ENCODE measurements at regions not wholly inside any gene's neighbourhood (a gene's known extent, or its start where the extent isn't known, plus 50 kb on each side); places are given as distances from the start of the nearest gene placed in this dataset.

DNA sequence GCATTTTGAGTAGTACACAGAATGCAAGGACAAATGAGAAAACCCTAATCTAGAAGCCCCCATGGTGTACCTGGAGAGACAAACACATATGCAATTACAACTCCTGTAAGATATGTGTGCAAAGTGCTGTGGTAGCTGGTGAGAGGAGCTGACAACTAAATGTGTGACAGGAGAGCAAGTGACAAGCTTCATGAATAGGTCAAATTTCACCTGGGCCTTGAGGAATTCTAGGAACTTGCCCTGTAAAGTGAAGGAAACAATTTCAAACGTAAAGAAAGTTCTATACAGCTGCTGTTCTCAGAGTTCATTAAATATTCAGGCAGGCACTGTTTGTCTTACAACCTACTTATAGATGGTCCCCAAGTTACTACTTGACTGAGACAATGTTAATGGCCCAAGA lies 437.0 kb downstream of the TUSC7 start:
- H3K27ac Mint-ChIP-seq, result no peak overlapping the region
- no peaks in the 10 kb centered on the region for H3K4me1 Mint-ChIP-seq
- no peaks in the 10 kb centered on the region for H3K36me3 Mint-ChIP-seq
- no peak overlapping the region for H3K4me3 Mint-ChIP-seq
- Histone ChIP-seq H3K27ac (ENCODE audit: low read depth, low read length) (no peak overlapping the region), H3K27me3 (ENCODE audit: insufficient read depth, low read length, poor library complexity, severe bottlenecking) (no peaks in the 10 kb centered on the region), H3K4me1 (ENCODE audit: insufficient read depth, low read length) (no peaks in the 10 kb centered on the region), H3K9me3 (ENCODE audit: low read length) (no peaks in the 10 kb centered on the region), H3K4me3 (ENCODE audit: low read length) (no peak overlapping the region), H3K36me3 (ENCODE audit: insufficient read depth, low read length) (no peaks in the 10 kb centered on the region)
- no peaks in the 10 kb centered on the region for H3K27me3 Mint-ChIP-seq
- ChIA-PET CTCF (no interaction called here), POLR2A (no interaction called here)
- no peak for DNase-seq
- peaks cover 3 to 18% (median 11%) of the 10 kb centered on the region in 5 donors for H3K9me3 Mint-ChIP-seq

DNA sequence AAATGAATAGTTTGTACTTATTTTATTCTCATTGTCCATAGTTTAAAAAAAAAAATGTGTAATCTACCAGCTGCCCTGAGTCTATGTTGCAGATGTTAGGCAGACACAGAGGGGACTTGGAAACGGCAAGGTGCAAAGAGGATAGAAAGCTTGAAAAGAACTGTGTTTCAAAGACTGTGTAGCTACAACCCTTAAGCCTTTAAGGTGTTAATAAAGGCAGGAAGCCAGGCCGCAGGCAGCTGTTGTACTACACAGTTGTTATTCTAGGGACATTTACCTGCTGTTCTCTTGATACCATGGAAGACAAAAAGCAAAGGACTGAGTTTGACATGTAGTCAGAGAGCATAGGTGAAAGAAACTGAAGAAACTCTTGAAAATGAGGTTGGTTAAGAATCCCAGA lies 440.0 kb downstream of the TUSC7 start:
- peaks cover 3 to 18% (median 13%) of the 10 kb centered on the region in 5 donors for H3K9me3 Mint-ChIP-seq
- H3K27ac Mint-ChIP-seq, result no peak overlapping the region
- H3K4me3 Mint-ChIP-seq, result no peak overlapping the region
- Histone ChIP-seq H3K27ac (ENCODE audit: low read depth, low read length) (no peak overlapping the region), H3K27me3 (ENCODE audit: insufficient read depth, low read length, poor library complexity, severe bottlenecking) (no peaks in the 10 kb centered on the region), H3K4me1 (ENCODE audit: insufficient read depth, low read length) (no peaks in the 10 kb centered on the region), H3K9me3 (ENCODE audit: low read length) (no peaks in the 10 kb centered on the region), H3K4me3 (ENCODE audit: low read length) (no peak overlapping the region), H3K36me3 (ENCODE audit: insufficient read depth, low read length) (no peaks in the 10 kb centered on the region)
- H3K4me1 Mint-ChIP-seq, result no peaks in the 10 kb centered on the region
- no peak for DNase-seq
- H3K27me3 Mint-ChIP-seq, result no peaks in the 10 kb centered on the region
- ChIA-PET POLR2A (no interaction called here), CTCF (no interaction called here)
- H3K36me3 Mint-ChIP-seq, result no peaks in the 10 kb centered on the region

DNA sequence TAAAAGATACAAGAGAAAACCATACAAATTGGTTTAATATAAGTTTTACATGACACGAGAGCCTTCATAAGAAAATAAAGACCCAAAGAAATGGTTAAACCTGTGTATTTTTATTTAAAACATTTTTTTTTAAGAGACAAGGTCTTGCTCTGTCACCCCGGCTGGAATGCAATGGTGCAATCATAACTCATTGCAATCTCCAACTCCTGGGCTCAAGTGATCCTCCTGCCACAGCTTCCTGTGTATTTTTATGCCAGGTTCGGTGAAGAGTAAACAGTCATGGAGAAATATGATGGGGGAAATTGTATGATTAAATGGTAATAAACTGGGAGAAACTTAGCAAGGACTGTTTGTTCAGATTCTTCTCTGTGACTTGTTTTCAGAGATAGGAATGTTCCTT lies 441.0 kb downstream of the TUSC7 start:
- peaks cover 4 to 16% (median 9%) of the 10 kb centered on the region in 5 donors for H3K9me3 Mint-ChIP-seq
- H3K4me1 ChIP-seq (ENCODE audit: insufficient read depth, low read length), result no peaks in the 10 kb centered on the region
- no peaks in the 10 kb centered on the region for H3K27me3 ChIP-seq (ENCODE audit: insufficient read depth, low read length, poor library complexity, severe bottlenecking)
- no peak overlapping the region for H3K27ac ChIP-seq (ENCODE audit: low read depth, low read length)
- CTCF ChIA-PET, result no interaction called here
- H3K36me3 ChIP-seq (ENCODE audit: insufficient read depth, low read length), result no peaks in the 10 kb centered on the region
- H3K27me3 Mint-ChIP-seq, result no peaks in the 10 kb centered on the region
- H3K9me3 ChIP-seq (ENCODE audit: low read length), result no peaks in the 10 kb centered on the region
- no peak overlapping the region for H3K4me3 Mint-ChIP-seq
- no peak for DNase-seq
- no peaks in the 10 kb centered on the region for H3K36me3 Mint-ChIP-seq
- POLR2A ChIA-PET, result no interaction called here
- H3K4me3 ChIP-seq (ENCODE audit: low read length), result no peak overlapping the region
- H3K4me1 Mint-ChIP-seq, result no peaks in the 10 kb centered on the region
- H3K27ac Mint-ChIP-seq, result no peak overlapping the region

DNA sequence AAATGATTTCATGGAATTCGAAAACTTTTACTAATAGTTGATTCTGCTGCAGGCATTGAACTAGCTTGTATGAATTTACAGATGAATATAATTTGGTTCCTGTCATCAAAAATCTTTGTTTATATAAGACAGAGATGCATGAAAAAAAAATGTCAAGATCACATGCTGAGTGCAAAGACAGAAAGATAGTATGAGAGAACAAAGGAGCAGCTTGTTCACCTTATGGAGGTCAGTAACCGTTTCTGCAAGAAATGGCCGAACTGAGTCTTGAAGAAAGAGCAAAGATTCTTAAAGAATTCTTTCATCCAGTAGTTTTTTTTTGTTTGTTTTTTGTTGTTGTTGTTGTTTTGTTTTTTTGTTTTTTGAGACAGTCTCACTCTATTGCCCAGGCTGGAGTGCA lies 450.6 kb downstream of the TUSC7 start:
- Histone ChIP-seq H3K27ac (ENCODE audit: low read depth, low read length) (no peak overlapping the region), H3K4me1 (ENCODE audit: insufficient read depth, low read length) (no peaks in the 10 kb centered on the region), H3K27me3 (ENCODE audit: insufficient read depth, low read length, poor library complexity, severe bottlenecking) (no peaks in the 10 kb centered on the region), H3K36me3 (ENCODE audit: insufficient read depth, low read length) (no peaks in the 10 kb centered on the region), H3K4me3 (ENCODE audit: low read length) (no peak overlapping the region), H3K9me3 (ENCODE audit: low read length) (no peaks in the 10 kb centered on the region)
- CTCF ChIA-PET, result no interaction called here
- POLR2A ChIA-PET, result no interaction called here
- no peaks in the 10 kb centered on the region for H3K27me3 Mint-ChIP-seq
- no peak overlapping the region for H3K27ac Mint-ChIP-seq
- H3K9me3 Mint-ChIP-seq, result peaks cover 0 to 18% (median 3%) of the 10 kb centered on the region in 5 donors
- H3K36me3 Mint-ChIP-seq, result no peaks in the 10 kb centered on the region
- no peaks in the 10 kb centered on the region for H3K4me1 Mint-ChIP-seq
- DNase-seq, result no peak
- no peak overlapping the region for H3K4me3 Mint-ChIP-seq

DNA sequence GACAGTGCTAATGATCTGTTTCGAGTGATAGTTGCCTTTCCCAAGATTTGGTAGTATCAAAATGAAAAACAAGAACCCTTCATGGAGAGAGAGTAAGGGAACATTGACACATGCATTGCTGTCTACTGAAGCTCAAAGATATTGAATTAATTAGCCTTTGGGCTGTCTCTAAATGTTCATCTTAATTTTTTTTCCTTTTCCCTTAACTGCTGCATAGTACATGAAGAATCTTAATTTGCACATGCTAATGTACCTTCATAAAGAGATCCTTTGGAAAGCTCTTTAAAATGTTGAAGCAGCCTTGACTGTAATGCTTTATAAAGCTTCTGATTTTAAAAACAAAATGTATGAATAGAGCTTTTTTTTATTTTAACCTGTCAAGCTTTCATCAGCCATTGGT lies 452.2 kb downstream of the TUSC7 start:
- H3K27ac ChIP-seq (ENCODE audit: low read depth, low read length), result no peak overlapping the region
- Mint-ChIP-seq H3K27ac (no peak overlapping the region), H3K36me3 (no peaks in the 10 kb centered on the region), H3K9me3 (peaks cover 0 to 18% (median 5%) of the 10 kb centered on the region in 5 donors), H3K27me3 (no peaks in the 10 kb centered on the region), H3K4me3 (no peak overlapping the region), H3K4me1 (no peaks in the 10 kb centered on the region)
- DNase-seq, result no peak
- no peaks in the 10 kb centered on the region for H3K27me3 ChIP-seq (ENCODE audit: insufficient read depth, low read length, poor library complexity, severe bottlenecking)
- no peaks in the 10 kb centered on the region for H3K9me3 ChIP-seq (ENCODE audit: low read length)
- H3K4me3 ChIP-seq (ENCODE audit: low read length), result no peak overlapping the region
- CTCF ChIA-PET, result no interaction called here
- no peaks in the 10 kb centered on the region for H3K36me3 ChIP-seq (ENCODE audit: insufficient read depth, low read length)
- POLR2A ChIA-PET, result no interaction called here
- H3K4me1 ChIP-seq (ENCODE audit: insufficient read depth, low read length), result no peaks in the 10 kb centered on the region

DNA sequence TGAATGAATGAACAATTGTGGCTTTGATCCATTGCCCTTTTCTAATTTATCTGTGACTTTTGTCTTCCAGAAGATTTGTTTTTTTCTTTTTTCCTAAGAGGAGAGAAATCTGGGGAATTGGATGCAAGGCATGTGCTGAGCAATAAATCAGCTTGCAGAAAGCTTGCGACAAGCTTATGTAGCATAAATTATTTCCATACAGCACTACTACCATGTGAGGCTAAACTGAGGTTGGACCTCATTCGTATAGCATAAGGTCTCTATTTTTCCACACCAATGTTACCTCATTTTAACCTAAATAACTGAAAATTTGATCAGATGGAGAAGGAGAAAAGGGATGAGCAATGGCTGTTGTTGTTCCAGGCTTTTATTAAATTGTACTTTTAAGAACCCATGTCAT lies 455.6 kb downstream of the TUSC7 start:
- H3K27me3 Mint-ChIP-seq, result no peaks in the 10 kb centered on the region
- H3K27ac Mint-ChIP-seq, result no peak overlapping the region
- CTCF ChIA-PET, result no interaction called here
- POLR2A ChIA-PET, result no interaction called here
- Histone ChIP-seq H3K9me3 (ENCODE audit: low read length) (no peaks in the 10 kb centered on the region), H3K27ac (ENCODE audit: low read depth, low read length) (no peak overlapping the region), H3K4me3 (ENCODE audit: low read length) (no peak overlapping the region), H3K4me1 (ENCODE audit: insufficient read depth, low read length) (no peaks in the 10 kb centered on the region), H3K27me3 (ENCODE audit: insufficient read depth, low read length, poor library complexity, severe bottlenecking) (no peaks in the 10 kb centered on the region), H3K36me3 (ENCODE audit: insufficient read depth, low read length) (no peaks in the 10 kb centered on the region)
- no peaks in the 10 kb centered on the region for H3K4me1 Mint-ChIP-seq
- no peaks in the 10 kb centered on the region for H3K36me3 Mint-ChIP-seq
- DNase-seq, result no peak
- no peak overlapping the region for H3K4me3 Mint-ChIP-seq
- peaks cover 0 to 26% (median 8%) of the 10 kb centered on the region in 5 donors for H3K9me3 Mint-ChIP-seq

DNA sequence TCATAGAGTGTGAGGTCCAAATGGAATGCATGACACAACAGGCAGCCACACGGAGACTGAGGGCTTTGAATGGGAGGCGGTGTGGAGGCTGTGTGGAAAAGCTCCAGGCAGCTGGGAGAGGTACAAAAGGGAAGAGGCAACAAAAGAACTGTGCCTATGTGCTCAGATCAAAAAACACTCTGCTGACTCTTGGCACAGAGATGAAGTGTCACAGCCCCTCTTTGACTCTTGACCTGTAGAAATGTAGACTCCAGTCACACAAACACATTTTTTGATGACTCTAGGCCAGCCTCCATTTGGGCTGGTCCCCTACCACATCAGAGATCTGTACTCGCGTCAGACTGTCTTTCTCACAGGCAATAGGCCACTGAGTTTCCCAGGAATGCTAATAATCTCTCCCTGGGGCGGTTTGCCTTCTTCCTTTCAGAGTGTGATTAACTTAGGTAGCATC lies 456.0 kb downstream of the TUSC7 start:
- no peaks in the 10 kb centered on the region for H3K4me1 ChIP-seq (ENCODE audit: insufficient read depth, low read length)
- no peaks in the 10 kb centered on the region for H3K27me3 Mint-ChIP-seq
- ChIA-PET CTCF (no interaction called here), POLR2A (no interaction called here)
- no peak overlapping the region for H3K4me3 Mint-ChIP-seq
- H3K27ac Mint-ChIP-seq, result no peak overlapping the region
- H3K27me3 ChIP-seq (ENCODE audit: insufficient read depth, low read length, poor library complexity, severe bottlenecking), result no peaks in the 10 kb centered on the region
- H3K9me3 Mint-ChIP-seq, result peaks cover 0 to 25% (median 7%) of the 10 kb centered on the region in 5 donors
- H3K4me3 ChIP-seq (ENCODE audit: low read length), result no peak overlapping the region
- no peaks in the 10 kb centered on the region for H3K36me3 Mint-ChIP-seq
- H3K4me1 Mint-ChIP-seq, result no peaks in the 10 kb centered on the region
- H3K9me3 ChIP-seq (ENCODE audit: low read length), result no peaks in the 10 kb centered on the region
- no peaks in the 10 kb centered on the region for H3K36me3 ChIP-seq (ENCODE audit: insufficient read depth, low read length)
- DNase-seq, result no peak
- H3K27ac ChIP-seq (ENCODE audit: low read depth, low read length), result no peak overlapping the region

DNA sequence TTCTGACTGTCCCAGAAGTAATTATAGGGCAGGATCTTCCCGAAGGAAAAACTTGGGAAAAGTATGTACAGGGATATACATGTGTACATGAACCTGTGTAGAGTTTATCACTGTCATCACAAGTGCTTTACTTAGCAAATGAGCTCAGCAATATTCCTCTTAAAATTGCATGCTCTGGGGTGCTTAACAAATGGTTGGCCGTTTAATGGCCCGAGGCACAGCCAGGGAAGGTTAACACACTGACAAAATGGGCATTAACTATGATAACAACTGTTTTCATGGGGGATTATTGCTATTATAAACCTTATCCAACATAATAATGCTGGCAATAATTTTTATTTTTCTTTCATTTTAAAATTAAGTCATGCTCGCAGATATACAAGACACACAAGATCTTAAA lies 459.3 kb downstream of the TUSC7 start:
- POLR2A ChIA-PET, result interaction anchor here (0.5 kb wide), 1 partner anchor 8 kb away, joined by 4 read pairs; no protein-coding TSS in a partner anchor
- H3K9me3 Mint-ChIP-seq, result peaks cover 1 to 23% (median 8%) of the 10 kb centered on the region in 5 donors

DNA sequence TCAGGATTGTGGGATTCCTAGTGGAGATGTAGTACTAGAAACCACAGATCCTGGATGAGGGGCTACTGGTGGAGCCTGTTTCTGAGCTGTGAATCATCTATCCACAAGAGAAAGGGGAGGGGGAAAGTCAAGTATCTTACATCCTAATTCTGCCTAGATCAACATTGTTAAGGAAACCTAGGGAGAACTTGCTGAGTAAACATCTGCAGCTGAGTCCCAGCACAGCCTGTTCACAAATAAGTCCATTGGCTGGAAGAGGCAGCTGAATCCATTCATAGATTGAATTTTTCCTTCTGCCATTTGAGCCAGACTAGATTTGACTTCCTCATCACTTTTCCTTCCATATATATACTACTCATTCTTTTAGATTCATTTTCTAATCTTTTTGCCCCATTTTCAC lies 460.5 kb downstream of the TUSC7 start:
- no peaks in the 10 kb centered on the region for H3K27me3 Mint-ChIP-seq
- no peaks in the 10 kb centered on the region for H3K27me3 ChIP-seq (ENCODE audit: insufficient read depth, low read length, poor library complexity, severe bottlenecking)
- DNase-seq, result no peak
- no peaks in the 10 kb centered on the region for H3K4me1 Mint-ChIP-seq
- no peak overlapping the region for H3K27ac ChIP-seq (ENCODE audit: low read depth, low read length)
- ChIA-PET POLR2A (no interaction called here), CTCF (no interaction called here)
- no peaks in the 10 kb centered on the region for H3K36me3 Mint-ChIP-seq
- no peaks in the 10 kb centered on the region for H3K36me3 ChIP-seq (ENCODE audit: insufficient read depth, low read length)
- H3K4me3 ChIP-seq (ENCODE audit: low read length), result no peak overlapping the region
- H3K4me3 Mint-ChIP-seq, result no peak overlapping the region
- no peak overlapping the region for H3K27ac Mint-ChIP-seq
- H3K4me1 ChIP-seq (ENCODE audit: insufficient read depth, low read length), result no peaks in the 10 kb centered on the region
- H3K9me3 Mint-ChIP-seq, result peaks cover 1 to 17% (median 8%) of the 10 kb centered on the region in 5 donors
- no peaks in the 10 kb centered on the region for H3K9me3 ChIP-seq (ENCODE audit: low read length)

More for the DNA sequence above, 459.3 kb downstream of the TUSC7 start:
- Histone ChIP-seq H3K9me3 (ENCODE audit: low read length) (no peaks in the 10 kb centered on the region), H3K27ac (ENCODE audit: low read depth, low read length) (no peak overlapping the region), H3K27me3 (ENCODE audit: insufficient read depth, low read length, poor library complexity, severe bottlenecking) (no peaks in the 10 kb centered on the region), H3K36me3 (ENCODE audit: insufficient read depth, low read length) (no peaks in the 10 kb centered on the region), H3K4me1 (ENCODE audit: insufficient read depth, low read length) (no peaks in the 10 kb centered on the region), H3K4me3 (ENCODE audit: low read length) (no peak overlapping the region)
- no peaks in the 10 kb centered on the region for H3K4me1 Mint-ChIP-seq
- DNase-seq, result no peak
- no peak overlapping the region for H3K4me3 Mint-ChIP-seq
- no peaks in the 10 kb centered on the region for H3K36me3 Mint-ChIP-seq
- CTCF ChIA-PET, result interaction anchor here (0.8 kb wide), 1 partner anchor 11 kb away, joined by 3 read pairs; no protein-coding TSS in a partner anchor
- no peak overlapping the region for H3K27ac Mint-ChIP-seq
- no peaks in the 10 kb centered on the region for H3K27me3 Mint-ChIP-seq

Data from CD8-positive, alpha-beta memory T cell (primary cell).